ENCODE measurements at regions not wholly inside any gene's neighbourhood (a gene's known extent, or its start where the extent isn't known, plus 50 kb on each side); places are given as distances from the start of the nearest gene placed in this dataset.
"Not testable (repeated sequence)": the region's sequence is repeated elsewhere in the genome, so short reads cannot be mapped to it uniquely, and the experiment has no call there.

DNA sequence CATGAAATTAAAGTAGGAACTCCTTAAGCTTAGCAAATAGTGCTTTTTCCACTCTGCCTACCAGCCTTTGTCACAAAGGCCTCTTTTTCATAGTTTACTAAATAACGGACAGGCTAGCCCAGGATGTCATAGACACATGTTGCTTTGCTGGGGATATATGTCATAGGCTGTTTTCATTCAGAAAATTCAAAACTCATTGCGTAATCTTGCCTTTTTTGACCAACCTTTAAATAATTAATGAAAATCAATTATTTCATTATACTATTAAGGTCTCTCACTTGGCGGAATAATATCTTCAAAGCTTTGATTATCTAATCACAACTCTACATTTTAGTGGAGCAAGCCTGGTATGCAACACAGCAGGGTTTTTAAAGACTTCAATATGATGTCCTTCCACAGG, 1245.7 kb upstream of the LRRTM1 start:
- DNase-seq, result no peak

DNA sequence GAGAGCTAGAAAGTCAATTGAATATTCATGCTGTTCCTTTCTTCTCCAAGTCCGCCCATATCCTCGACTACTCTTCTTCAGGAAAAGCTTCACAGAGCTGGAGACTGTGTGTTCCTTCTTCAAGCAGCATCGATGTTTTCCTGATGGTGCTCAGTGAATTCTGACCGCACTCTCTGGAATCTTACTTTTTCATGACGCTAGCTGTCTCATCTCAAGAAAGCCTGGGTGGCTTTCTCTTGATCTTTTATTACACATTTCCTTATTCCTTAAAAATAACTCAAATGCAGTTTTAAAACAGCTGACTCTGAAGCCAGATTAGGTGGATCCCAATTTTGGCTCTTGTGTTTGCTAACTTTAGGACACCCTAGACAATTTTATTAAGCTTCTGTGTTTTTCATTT, 1245.1 kb upstream of the LRRTM1 start:
- DNase-seq, result no peak

DNA sequence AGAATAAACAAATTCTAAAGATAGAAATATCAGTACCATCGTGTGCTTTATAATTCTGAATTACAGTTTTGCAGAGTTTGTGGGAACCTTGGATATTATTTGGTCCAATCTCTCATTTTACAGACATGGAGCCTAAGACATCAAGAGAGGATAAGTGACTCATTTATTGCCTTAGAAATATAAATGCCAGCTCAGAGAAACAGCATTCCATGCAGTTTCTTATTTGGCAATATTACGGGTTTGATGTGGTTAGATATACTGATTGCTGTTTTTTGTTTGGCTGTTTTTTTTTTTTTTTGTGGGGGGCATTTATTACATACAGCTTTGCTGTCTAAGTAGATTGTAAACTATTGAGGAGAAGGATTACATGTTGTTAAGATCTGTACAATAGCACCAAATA, 1241.1 kb upstream of the LRRTM1 start:
- DNase-seq, result no peak

DNA sequence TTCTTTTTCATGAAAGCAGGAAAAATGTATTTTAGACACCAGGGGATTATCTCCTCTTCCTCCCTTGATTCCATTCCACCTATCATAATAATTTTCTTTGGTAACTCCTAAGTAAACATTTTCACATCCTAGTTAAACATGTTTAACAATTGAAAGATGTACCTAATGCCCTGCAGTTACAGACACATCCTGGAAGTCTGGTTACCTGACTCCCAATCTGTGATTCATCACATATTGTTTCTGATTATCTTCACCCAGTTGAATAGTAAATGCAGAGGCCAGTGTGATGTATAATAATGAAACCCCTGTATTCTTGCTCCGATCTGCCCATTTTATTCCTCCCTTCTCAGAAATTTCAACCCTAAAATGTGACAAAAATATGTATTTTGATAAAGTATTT, 1237.6 kb upstream of the LRRTM1 start:
- no peak for DNase-seq

DNA sequence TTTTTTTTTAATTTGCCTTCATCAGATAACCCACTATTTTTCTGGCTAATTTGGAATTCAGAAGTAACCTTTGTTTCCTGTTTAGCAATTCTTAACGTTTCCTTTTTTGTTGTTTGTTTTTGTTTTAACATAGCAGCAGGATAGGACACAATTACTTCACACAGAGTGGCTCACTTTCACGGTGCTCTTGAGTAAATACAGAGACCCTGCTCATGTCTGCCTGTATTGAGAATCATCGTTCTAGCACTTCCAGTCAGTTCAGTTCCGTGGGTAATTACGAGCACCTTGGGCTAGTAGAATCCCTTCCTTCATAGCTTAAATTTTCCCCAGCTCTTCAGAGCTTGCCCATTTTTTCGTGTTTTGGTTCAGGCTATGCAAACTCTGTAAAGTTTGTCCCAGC, 1225.4 kb upstream of the LRRTM1 start:
- no peak for DNase-seq

DNA sequence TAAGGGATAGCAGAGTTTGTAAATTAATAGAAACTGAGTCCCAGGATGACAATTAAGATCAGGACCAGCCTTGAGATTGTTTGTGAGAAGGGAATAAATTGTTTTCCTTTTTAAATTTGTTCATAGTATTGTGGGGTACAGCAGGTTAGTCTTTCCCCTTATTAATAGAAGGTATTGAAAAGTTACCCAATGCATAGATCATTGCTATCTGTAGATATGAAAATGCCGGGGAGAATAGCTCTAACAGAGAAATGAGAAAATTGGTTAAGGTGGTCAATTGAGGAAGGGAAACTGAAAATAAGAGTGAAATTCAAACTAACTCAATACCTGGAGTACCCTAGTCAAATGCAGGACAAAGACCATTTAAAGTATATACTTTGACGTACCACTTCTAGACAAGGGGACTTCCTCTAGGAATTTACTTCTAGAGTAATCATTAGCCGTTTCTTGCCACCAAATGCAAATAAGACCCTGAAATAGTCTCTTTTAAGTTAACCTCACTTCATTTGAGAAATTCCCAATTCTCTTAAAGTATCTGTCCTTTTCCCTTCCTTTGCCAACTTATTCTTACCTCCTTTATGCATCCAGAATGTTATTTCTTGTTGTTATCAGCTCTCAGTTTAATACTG, 1224.4 kb upstream of the LRRTM1 start:
- DNase-seq, result no peak

DNA sequence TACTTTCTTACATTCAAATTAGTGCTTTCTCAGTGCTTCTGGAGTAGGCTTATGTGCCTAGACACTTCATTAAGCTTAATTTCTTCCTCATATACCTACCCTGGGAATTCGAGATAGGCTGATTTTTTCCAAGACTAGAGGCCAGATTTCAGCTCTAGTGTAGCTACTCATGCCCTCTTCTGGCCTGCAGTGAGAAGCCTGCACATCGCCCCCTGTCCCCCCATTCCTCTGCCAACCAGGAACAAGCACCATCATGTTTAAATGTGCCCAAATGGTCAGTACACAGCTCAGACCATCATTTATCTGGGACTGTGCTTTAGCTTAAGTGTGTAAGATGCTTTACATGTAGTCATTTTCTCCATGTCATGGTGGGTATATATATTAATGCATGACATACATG, 1218.8 kb upstream of the LRRTM1 start:
- DNase-seq, result no peak

DNA sequence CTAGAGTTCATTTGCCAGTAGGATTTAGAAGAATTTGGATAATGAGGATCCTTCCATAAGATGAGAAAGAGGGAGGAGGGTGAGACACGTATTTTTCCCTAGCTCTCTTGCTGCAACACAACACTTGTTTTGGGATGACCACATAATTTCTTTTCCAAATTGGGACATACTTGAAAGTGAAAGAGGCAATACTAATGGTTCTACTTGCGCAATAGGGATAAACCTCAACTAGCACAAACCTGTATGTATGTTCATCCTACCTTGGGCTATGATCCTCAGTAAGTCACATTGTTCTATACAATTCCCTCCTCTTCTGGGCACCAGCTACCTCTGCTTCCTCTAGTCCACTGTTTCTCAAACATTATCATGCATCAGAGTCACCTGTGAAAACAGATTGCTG, 1208.8 kb upstream of the LRRTM1 start:
- DNase-seq, result no peak

DNA sequence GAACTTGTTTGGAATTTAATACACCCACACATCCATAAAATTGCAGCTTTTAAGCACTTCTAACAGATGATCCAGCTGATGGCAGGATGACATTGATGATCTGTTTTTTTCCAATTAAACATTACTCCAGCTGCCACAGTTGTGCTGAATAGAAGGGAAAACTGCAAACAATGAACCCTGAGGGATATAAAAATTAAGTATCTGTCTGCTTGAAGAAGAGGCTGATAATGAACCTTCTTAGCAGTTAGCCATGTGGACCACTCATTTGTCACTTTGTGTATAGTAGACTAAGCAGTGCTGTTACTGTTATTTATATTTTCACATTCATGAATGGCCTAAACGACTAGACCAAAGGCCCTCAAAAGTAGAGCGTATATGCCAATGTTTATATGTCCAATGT, 1201.0 kb upstream of the LRRTM1 start:
- no peak for DNase-seq

DNA sequence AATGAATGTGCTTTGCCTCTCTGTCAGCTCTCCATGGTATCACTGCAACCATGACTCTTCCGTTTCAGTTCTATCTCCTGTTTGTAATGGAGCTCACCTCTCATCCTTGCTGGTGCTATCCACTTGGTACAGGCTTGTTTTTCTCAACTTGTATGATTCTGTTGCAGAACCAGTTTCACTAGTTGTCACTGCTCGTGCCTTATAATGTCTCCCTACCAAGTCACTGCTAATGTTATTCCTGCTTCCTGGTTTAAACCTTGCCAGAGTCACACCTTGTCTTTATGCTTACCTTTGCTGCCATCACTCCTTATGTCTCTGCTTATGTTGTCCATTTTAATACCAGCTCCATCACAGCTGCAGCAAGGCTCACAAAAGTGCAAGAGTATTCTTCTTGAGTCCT, 1191.0 kb upstream of the LRRTM1 start:
- DNase-seq, result no peak

DNA sequence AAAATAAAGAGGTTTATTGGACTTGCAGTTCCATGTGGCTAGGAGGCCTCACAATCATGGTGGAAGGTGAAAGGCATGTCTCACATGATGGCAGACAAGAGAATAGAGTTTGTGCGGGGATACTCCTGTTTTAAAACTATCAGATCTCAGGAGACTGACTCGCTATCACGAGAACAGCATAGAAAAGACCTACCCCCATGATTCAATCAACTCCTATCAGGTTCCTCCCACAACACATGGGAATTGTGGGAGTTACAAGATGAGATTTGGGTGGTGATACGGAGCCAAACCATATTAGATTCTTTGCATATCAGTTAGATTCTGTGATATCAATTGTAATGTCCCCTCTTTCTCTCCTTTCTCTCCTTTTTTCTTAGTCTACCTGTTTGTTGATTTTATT, 1178.7 kb upstream of the LRRTM1 start:
- no peak for DNase-seq

DNA sequence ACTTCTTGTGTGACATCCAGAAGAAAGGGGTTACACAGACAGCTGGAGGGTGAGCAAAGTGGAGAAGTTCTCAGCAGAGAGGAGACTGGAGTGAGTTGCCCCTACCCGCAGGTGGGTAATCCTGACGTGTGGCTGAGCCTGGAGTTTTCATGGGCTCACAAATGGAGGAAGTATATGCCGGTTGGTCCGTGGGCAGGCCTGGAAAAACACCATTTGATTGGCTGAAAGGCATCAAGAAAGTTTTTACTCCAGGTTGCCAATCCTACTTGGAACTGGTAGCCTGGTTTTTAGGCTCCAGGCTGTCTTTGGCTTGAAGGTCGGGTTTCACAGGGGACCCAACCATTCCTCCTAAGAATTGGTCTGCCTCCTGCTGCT, 1177.4 kb upstream of the LRRTM1 start:
- DNase-seq, result no peak

DNA sequence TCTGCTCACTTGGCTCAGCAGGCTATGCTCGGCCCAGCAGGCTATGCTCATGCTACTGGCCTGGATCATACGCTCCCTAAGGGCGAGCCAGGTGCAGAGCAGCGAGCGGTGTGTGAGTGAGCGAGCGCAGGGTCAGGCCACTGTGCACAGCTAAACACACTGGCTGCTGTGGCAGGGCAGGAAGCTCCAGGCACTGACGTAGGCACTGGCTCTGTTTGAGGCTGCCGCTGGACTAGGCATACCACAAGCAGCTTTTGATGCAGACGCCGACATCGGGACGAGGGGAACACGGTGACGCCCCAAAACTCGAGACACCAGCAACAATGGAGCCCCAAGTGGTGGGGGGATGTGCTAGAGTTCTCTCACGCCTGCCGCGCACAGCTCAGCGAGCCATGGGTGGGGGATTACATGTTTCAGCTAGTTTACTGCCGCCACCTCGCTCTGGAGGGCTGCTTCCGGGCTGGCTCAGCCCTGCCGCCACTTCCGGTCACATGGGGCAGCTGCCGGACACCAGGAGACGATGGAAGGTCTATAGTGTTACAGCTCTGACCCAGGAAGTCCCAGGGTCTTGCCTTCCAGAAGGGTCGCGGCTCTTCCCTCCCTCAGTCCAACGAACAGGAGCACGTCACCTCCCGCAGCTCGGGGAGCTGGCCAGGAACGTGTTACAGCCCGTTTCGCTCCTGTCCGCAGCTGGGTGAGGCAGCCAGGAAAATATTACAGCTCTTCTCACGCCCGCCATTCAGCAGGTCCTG, 1176.9 kb upstream of the LRRTM1 start:
- DNase-seq, result no peak

DNA sequence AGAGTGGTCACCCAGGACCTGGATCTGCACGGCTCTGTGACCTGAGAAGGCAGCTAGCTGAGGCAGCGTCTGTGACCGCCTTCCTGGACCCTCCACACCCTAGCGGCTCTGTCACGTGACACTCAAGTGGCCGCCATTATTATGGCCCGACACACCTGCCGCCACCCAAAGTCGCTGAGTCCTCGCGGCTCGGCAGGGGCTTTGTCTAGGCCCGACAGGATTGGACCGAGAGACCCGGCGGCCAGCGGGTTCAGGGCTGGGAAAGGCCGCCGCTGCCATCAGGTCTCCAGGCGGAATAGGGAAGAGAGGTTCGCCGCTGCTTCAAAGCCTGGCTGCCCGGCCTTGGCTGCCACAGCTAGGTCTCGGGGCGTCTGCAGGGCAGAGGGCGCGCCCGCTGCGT, 1162.5 kb upstream of the LRRTM1 start:
- no peak for DNase-seq

DNA sequence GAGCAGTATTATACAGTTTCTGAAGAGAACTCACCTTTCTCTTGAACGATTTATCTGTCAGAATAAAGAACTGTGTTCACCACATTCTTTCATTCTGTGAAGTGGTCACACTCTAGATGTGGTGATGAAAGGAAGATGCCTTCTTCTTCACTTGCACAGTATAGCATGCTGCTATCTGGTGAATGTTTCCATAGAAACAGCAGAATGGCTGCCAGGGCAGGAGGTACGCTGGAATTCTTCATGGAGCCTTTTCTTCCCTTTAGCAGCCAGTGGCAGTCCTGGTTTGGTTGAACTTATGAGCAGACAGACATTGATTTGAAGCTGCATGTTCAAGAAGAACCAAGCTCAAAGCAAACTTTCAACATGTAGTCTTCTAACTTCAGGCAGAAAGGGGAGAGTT, 1157.9 kb upstream of the LRRTM1 start:
- DNase-seq, result no peak

DNA sequence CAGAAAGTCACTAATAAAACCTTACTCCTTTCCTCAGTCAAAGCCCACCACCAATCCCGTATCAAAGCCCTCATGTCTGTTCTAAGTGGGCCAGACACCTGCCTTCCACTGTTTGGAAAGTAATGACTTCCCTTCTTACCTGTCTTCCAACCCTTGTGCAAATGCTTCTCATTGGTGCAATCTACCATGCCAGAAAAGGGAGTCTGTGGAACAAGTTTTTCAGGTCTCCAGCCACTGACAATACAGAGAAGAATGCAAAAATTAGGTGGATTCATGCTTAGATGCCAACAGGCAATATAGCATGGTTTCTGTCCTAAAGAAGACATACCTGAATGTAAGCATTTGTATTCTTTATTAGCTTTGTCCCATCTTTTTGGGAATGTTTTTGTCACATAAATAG, 1140.6 kb upstream of the LRRTM1 start:
- DNase-seq, result no peak

DNA sequence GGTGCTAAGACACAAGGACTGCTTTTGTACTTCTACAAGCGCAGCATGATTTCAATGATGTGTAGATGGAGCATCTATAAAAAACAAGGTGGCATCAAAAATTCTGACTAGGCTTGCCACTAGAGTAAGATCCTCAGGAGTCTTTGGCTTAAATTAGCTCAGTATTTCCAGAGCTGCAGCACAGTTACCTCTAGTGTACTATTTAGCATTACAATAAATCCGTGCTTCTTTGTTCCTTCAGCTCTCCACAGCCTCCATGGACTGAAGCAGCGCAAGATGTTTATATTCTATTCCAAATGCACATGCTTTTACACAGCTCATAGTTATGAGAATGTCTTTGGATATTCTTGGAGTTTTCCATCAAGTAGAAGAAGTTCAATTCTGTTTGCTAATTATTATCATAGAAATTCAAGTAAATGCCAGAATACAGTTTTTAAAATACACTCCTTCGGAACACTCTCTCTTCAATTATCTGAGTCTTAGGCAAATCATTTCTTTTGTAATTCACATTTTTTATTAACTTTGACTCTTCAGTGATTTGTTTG, 1133.0 kb upstream of the LRRTM1 start:
- no peak for DNase-seq

DNA sequence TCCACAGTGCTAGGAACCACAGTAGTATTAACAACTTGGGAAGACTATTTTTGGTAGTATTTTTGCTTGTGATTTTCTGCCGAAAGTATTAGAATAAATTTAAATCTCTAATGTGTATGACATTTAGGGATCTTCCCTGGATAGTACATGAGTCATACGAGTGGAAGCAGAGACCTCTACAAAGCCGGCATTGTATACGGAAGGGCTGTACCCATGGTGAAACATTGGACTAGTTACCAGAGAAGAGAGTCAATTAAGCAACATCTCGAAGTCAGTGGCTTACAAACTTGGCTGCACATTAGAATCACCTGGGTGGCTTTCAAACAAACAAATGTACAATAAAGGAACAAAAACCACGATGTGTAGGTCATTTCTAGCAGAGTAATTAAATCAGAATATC, 1131.7 kb upstream of the LRRTM1 start:
- no peak for DNase-seq

DNA sequence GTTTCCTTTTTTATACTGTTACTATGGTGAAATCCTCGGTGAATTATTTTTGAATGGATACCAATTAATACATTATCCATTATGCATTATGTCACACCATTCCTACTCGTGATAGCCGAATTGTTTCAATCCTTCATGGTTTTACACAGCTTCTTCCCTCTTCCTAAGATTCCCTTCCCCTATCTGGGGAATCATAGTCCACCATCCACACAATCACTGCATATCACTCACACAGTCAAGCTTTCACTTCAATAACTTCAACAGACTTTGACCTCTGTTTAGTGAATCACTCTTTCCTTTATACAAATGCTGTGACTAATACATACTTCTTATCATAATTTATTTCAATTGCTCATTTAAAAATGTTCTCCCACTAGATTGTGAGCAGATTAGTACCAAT, 1108.1 kb upstream of the LRRTM1 start:
- no peak for DNase-seq

DNA sequence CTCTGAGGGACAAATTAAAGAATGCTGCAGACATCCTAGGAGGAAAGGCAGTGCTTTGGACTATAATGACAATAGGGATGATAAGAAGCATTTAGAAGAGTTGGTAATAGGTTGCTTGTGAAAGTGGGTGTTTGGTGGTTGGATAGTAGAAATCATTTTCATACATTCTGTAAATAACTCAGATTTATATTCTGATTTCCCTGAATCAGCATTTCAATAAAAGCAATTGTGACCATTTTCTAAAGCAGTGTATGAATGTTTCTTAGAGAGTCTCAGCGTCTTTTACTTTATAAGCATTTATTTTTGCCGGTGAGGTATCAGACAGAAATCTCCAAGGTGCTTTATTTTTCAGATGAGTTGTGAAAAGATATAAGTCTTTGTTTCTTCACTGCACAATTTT, 1099.0 kb upstream of the LRRTM1 start:
- DNase-seq, result no peak

DNA sequence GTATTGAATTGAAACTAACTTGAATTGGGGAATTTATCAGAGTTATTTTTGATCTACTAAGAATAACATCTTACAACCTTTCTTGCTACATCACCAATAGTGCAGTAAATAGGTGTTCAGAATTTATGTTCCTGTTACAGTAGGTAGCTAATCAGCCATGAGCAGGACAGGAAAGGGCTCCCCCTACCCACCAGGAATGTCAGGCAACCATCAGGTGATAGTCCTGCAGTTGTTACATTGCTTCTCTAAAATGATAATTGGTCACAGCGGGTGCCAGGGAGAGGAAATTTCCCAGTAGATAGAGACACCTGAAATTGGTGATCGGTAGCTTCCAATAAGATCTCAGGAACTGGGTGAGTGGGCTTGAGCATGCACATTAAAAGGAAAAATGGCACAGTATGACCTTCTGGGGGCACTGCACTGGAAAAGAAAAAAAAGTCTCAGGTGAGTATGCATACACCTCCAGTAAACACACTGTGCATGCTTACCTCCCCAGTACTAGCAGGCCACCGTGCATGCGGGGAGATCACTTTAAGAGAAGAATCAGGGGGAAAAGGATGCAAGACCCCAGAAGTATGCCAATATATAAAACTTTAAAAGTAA, 1092.0 kb upstream of the LRRTM1 start:
- no peak for DNase-seq

DNA sequence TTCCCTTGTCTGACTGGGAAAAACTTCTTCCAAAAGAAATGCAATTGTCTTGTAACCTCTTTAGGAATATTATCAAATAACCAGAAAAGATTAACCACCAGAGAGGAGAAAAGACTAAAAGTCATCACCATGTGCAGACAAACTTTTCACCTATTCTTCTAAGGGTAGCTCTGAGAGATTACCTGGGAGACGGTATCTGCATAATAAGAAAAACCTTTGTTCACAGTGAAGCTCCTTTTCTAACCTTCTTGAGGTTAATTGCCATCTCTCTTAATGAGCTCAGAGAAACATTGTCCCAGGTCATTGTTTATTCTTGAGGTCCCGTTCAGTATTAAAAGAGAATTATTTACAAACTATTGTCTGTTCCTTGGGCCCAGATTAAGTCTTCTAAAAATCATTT, 1091.2 kb upstream of the LRRTM1 start:
- no peak for DNase-seq

DNA sequence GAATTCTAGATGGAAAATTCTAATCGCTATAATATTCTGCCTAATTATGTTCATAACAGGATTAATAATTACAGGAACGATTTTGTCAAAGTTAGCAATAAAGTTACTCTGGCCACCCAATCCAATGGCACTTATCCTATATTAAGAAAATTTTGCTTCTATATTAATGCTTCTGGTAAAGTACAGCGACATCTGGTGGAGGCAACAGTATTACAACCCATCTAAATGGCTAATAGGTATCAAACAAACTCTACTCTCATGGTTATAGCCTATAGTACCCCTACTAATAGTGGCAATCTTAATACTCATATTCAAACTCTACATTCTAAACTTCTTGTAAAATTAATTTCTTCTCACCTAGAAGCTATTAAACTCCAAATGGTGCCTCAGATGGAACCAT, 1084.7 kb upstream of the LRRTM1 start:
- DNase-seq, result no peak

DNA sequence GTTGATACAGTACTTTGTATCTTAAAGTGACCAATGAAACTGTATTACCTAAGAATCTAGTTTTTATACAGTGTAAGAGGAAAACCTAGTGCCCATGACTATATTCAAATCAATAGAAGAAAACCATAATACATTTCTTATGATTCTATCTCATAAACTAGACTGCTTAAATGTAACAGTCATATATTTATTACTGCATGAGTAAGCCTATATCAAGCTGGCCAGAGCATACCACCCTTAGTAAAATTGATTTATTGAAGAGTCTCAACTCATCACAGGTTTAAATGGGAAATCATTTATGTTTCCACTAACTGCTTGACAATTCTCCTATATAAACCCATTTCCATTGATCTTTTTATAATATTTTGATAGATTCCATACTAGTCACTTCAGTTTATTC, 1059.2 kb upstream of the LRRTM1 start:
- no peak for DNase-seq

DNA sequence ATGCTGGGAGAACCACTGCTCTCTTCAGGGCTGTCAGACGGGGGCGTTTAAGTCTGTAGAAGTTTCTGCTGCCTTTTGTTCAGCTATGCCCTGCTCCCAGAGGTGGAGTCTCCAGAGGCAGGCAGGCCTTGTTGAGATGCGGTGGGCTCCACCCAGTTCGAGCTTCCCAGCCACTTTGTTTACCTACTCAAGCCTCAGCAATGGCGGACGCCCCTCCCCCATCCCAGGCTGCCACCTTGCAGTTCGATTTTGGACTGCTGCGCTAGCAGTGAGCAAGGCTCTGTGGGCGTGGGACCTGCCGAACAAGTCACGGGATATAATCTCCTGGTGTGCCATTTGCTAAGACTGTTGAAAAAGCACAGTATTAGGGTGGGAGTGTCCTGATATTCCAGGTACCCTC, 1057.9 kb upstream of the LRRTM1 start:
- not testable (repeated sequence) for DNase-seq
